Trophoblast cell (in vitro differentiated cells and primary cell): ENCODE measurements at regions not wholly inside any gene's neighbourhood (a gene's known extent, or its start where the extent isn't known, plus 50 kb on each side); places are given as distances from the start of the nearest gene placed in this dataset.
A peak's percentile ranks its signal among the peaks of the same experiment; 100 is the strongest.
"Not testable (repeated sequence)": the region's sequence is repeated elsewhere in the genome, so short reads cannot be mapped to it uniquely, and the experiment has no call there.

Source experiments
- DNase-seq, 2 donors: peaks; one replicate each; pipeline ENCODE4 v3.0.0-alpha.2; 2016
- H2AFZ ChIP-seq: 2 replicates; pipeline ENCODE4 v1.6.1; 2013; ENCODE audit warnings: low read length, moderate library complexity, mild to moderate bottlenecking; ENCODE audit not compliant: insufficient read depth, poor library complexity
- H2AK5ac ChIP-seq: 2 replicates; pipeline ENCODE4 v1.6.1; 2013; ENCODE audit warnings: mild to moderate bottlenecking, low read length
- H2BK120ac ChIP-seq: 2 replicates; pipeline ENCODE4 v1.6.1; 2013; ENCODE audit warnings: low read length, mild to moderate bottlenecking, moderate library complexity; ENCODE audit not compliant: insufficient read depth, poor library complexity
- H2BK12ac ChIP-seq: 2 replicates; pipeline ENCODE4 v1.6.1; 2013; ENCODE audit warnings: mild to moderate bottlenecking, low read length, moderate library complexity
- H2BK5ac ChIP-seq: 2 replicates; pipeline ENCODE4 v1.6.1; 2013; ENCODE audit warnings: low read length, low read depth, moderate library complexity, mild to moderate bottlenecking; ENCODE audit not compliant: poor library complexity
- H3K14ac ChIP-seq: 2 replicates; pipeline ENCODE4 v1.6.1; 2013; ENCODE audit warnings: mild to moderate bottlenecking, low read length
- H3K18ac ChIP-seq: 2 replicates; pipeline ENCODE4 v1.6.1; 2013; ENCODE audit warnings: mild to moderate bottlenecking, low read length
- H3K23ac ChIP-seq: 2 replicates; pipeline ENCODE4 v1.6.1; 2013; ENCODE audit warnings: low read length
- H3K27ac ChIP-seq: 2 replicates; pipeline ENCODE4 v1.5.1; 2013; ENCODE audit warnings: low read depth, mild to moderate bottlenecking, inconsistent platforms, low read length, moderate library complexity
- H3K27me3 ChIP-seq: 2 replicates; pipeline ENCODE4 v1.6.1; 2013; ENCODE audit warnings: inconsistent platforms, mild to moderate bottlenecking, low read length, moderate library complexity; ENCODE audit not compliant: insufficient read depth
- H3K36me3 ChIP-seq, 2 experiments: 1 replicate in 1 of 2; 2 replicates in 1 of 2; pipeline ENCODE4 v1.6.1; 2013; ENCODE audit warnings: low read length in 2 of 2, mild to moderate bottlenecking in 2 of 2, moderate library complexity in 1 of 2; ENCODE audit not compliant: insufficient read depth in 2 of 2, control insufficient read depth in 1 of 2
- H3K4ac ChIP-seq: 2 replicates; pipeline ENCODE4 v1.6.1; 2013; ENCODE audit warnings: low read depth, mild to moderate bottlenecking, low read length, moderate library complexity
- H3K4me1 ChIP-seq, 2 experiments: 1 replicate in 1 of 2; 2 replicates in 1 of 2; pipeline ENCODE4 v1.6.1; 2013; ENCODE audit warnings: low read length in 2 of 2, mild to moderate bottlenecking in 2 of 2, moderate library complexity in 1 of 2; ENCODE audit not compliant: insufficient read depth in 2 of 2, control insufficient read depth in 1 of 2
- H3K4me2 ChIP-seq: 2 replicates; pipeline ENCODE4 v1.6.1; 2013; ENCODE audit warnings: inconsistent platforms, mild to moderate bottlenecking, low read length, moderate library complexity
- H3K4me3 ChIP-seq: 2 replicates; pipeline ENCODE4 v1.5.1; 2013; ENCODE audit warnings: mild to moderate bottlenecking, low read depth, low read length, inconsistent platforms
- H3K79me1 ChIP-seq: one replicate; pipeline ENCODE4 v1.6.1; 2013; ENCODE audit warnings: low read length
- H3K79me2 ChIP-seq: 2 replicates; pipeline ENCODE4 v1.6.1; 2013; ENCODE audit warnings: low read length, mild to moderate bottlenecking; ENCODE audit not compliant: control insufficient read depth, insufficient read depth, poor library complexity
- H3K9ac ChIP-seq: 2 replicates; pipeline ENCODE4 v1.6.1; 2013; ENCODE audit warnings: mild to moderate bottlenecking, low read length
- H3K9me3 ChIP-seq: 2 replicates; pipeline ENCODE4 v1.6.1; 2013; ENCODE audit warnings: low read depth, mild to moderate bottlenecking, control low read depth, inconsistent platforms, low read length; ENCODE audit not compliant: insufficient read depth
- H4K12ac ChIP-seq: 2 replicates; pipeline ENCODE4 v1.6.1; 2013; ENCODE audit warnings: low read depth, mild to moderate bottlenecking, low read length, moderate library complexity
- H4K8ac ChIP-seq: 2 replicates; pipeline ENCODE4 v1.6.1; 2013; ENCODE audit warnings: low read depth, mild to moderate bottlenecking, low read length, moderate library complexity
- H4K91ac ChIP-seq: one replicate; pipeline ENCODE4 v1.6.1; 2013; ENCODE audit warnings: low read depth, mild to moderate bottlenecking, low read length, moderate library complexity
- WGBS: extraction: QIAGEN DNeasy Blood & Tissue Kit; methylation state at CpG from one replicate; pipeline ENCODE4 v1.1.7; 2013; ENCODE audit warnings: missing lambda C conversion rate; ENCODE audit not compliant: insufficient read length, insufficient coverage; ENCODE audit errors: extremely low coverage; 5-methylcytosine and 5-hydroxymethylcytosine counted together

DNA sequence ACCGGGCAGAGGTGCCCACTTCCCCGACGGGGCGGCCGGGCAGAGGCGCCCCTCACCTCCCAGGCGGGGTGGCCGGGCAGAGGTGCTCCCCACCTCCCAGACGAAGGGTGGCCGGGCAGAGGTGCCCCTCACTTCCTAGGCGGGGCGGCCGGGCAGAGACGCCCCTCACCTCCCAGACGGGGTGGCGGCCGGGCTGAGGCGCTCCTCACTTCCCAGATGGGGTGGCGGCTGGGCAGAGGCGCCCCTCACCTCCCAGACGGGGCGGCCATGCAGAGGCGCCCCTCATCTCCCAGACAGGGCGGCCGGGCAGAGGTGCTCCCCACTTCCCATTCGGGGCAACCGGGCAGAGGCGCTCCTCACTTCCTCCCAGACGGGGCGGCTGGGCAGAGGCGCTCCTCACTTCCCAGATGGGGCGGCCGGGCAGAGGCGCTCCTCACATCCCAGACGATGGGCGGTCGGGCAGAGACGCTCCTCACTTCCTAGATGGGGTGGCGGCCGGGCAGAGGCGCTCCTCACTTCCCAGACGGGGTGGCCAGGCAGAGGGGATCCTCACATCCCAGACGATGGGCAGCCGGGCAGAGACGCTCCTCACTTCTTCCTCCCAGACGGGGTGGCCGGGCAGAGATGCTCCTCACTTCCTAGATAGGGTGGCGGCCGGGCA, 142.3 kb upstream of the NTRK2 start:
- H2BK12ac ChIP-seq, H3K9ac ChIP-seq: not testable (repeated sequence)
- no CpG with 5 or more reads among the region's 49 CpGs for WGBS

DNA sequence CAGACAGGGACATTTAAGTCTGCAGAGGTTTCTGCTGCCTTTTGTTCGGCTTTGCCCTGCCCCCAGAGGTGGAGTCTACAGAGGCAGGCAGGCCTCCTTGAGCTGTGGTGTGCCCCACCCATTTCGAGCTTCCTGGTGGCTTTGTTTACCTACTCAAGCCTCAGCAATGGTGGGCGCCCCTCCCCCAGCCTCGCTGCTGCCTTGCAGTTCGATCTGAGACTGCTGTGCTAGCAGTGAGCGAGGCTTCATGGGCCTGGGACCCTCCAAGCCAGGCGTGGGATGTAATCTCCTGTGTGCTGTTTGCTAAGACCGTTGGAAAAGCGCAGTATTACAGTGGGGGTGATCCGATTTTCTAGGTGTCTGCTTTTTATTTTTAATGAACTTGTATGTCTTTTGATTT, 133.6 kb upstream of the NTRK2 start:
- H4K12ac ChIP-seq, H3K27ac ChIP-seq, H3K18ac ChIP-seq, H2BK5ac ChIP-seq, H3K79me2 ChIP-seq, H2BK12ac ChIP-seq, H3K4ac ChIP-seq, H3K9me3 ChIP-seq, DNase-seq, H3K4me3 ChIP-seq, H2BK120ac ChIP-seq, H3K27me3 ChIP-seq, H4K91ac ChIP-seq, H3K36me3 ChIP-seq, H3K23ac ChIP-seq, H3K14ac ChIP-seq, H4K8ac ChIP-seq, H3K79me1 ChIP-seq, H3K4me1 ChIP-seq, H2AFZ ChIP-seq, H3K9ac ChIP-seq, H2AK5ac ChIP-seq, H3K4me2 ChIP-seq: not testable (repeated sequence)
- no CpG with 5 or more reads among the region's 10 CpGs for WGBS

More for the DNA sequence above, 142.3 kb upstream of the NTRK2 start:
- not testable (repeated sequence) for H4K91ac ChIP-seq, H3K23ac ChIP-seq, H2BK120ac ChIP-seq, H3K79me1 ChIP-seq, H3K14ac ChIP-seq, H3K4me3 ChIP-seq, H3K4ac ChIP-seq, H3K79me2 ChIP-seq, H4K8ac ChIP-seq, H2AFZ ChIP-seq, DNase-seq, H3K4me1 ChIP-seq, H4K12ac ChIP-seq, H2AK5ac ChIP-seq, H3K36me3 ChIP-seq, H2BK5ac ChIP-seq, H3K18ac ChIP-seq, H3K4me2 ChIP-seq, H3K27me3 ChIP-seq, H3K27ac ChIP-seq
- H3K9me3 ChIP-seq: peaks cover 10% of the 10 kb centered on the region

DNA sequence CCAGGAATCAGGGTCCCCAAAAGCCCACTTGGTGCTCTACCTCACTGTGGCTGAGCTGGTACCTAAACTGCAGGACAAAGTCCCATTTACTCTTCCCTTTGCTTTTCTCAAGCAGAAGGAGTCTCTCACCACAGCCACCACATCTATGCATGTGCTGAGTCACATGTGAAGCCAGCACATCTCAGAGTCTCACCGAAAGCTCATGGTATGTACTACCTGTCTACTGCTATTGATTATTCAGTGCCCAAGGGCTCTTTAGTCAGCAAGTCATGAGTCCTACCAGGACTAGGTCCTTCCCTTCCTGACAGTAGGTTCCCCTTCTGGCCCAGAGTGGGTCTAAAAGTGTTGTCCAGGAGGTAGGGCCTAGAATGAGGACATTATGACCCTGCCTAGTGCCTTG, 130.7 kb upstream of the NTRK2 start:
- H3K4me2 ChIP-seq: no peak overlapping the region
- no peak overlapping the region for H3K4me3 ChIP-seq
- H3K14ac ChIP-seq: no peak overlapping the region
- no peak overlapping the region for H3K27ac ChIP-seq
- H3K9me3 ChIP-seq: no peaks in the 10 kb centered on the region
- no peak overlapping the region for H3K23ac ChIP-seq
- H2AFZ ChIP-seq: no peak overlapping the region
- no peaks in the 10 kb centered on the region for H3K4me1 ChIP-seq
- no peak overlapping the region for H2BK120ac ChIP-seq
- no peak overlapping the region for H4K12ac ChIP-seq
- H3K4ac ChIP-seq: no peak overlapping the region
- no peak overlapping the region for H2BK5ac ChIP-seq
- no peak for DNase-seq
- H3K18ac ChIP-seq: no peak overlapping the region
- no peaks in the 10 kb centered on the region for H3K79me2 ChIP-seq
- H3K79me1 ChIP-seq: no peaks in the 10 kb centered on the region
- WGBS: no CpG with 5 or more reads among the region's 1 CpG
- no peaks in the 10 kb centered on the region for H3K27me3 ChIP-seq
- no peak overlapping the region for H3K9ac ChIP-seq
- H4K8ac ChIP-seq: no peak overlapping the region
- H3K36me3 ChIP-seq: no peaks in the 10 kb centered on the region
- H2AK5ac ChIP-seq: no peak overlapping the region
- H4K91ac ChIP-seq: no peak overlapping the region
- no peak overlapping the region for H2BK12ac ChIP-seq

DNA sequence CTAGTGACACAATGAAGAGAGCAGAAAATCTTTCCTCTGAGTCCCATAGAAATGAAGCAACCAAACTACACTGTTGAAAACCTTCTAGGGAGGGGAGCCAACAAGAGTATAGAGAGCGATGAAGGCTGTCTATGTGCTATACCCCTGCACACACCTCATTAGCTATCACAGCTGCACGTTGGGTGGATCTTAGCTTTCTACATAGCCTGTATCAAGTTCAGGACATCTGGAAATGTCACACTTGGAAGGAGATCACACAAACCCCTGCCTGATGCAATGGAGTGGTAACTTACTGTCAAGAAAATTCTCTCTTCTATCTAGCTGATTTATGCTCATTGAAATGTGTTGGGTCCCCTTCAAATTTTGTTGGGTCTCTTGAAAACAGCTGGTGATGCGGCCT, 127.0 kb upstream of the NTRK2 start:
- H2BK120ac ChIP-seq: no peak overlapping the region
- no peak overlapping the region for H4K8ac ChIP-seq
- H3K4me2 ChIP-seq: no peak overlapping the region
- no peak overlapping the region for H2AK5ac ChIP-seq
- no peaks in the 10 kb centered on the region for H3K79me1 ChIP-seq
- no peak overlapping the region for H3K18ac ChIP-seq
- no peak overlapping the region for H4K12ac ChIP-seq
- no peaks in the 10 kb centered on the region for H3K27me3 ChIP-seq
- H2AFZ ChIP-seq: no peak overlapping the region
- no peaks in the 10 kb centered on the region for H3K9me3 ChIP-seq
- no peaks in the 10 kb centered on the region for H3K79me2 ChIP-seq
- H3K14ac ChIP-seq: no peak overlapping the region
- no peaks in the 10 kb centered on the region for H3K36me3 ChIP-seq
- WGBS: no CpG with 5 or more reads among the region's 3 CpGs
- no peak overlapping the region for H3K27ac ChIP-seq
- no peak overlapping the region for H2BK12ac ChIP-seq
- no peak overlapping the region for H3K23ac ChIP-seq
- H2BK5ac ChIP-seq: no peak overlapping the region
- no peak overlapping the region for H4K91ac ChIP-seq
- no peak overlapping the region for H3K4me3 ChIP-seq
- no peak overlapping the region for H3K9ac ChIP-seq
- DNase-seq: peak in 1 of 2 donors; percentile 2
- no peaks in the 10 kb centered on the region for H3K4me1 ChIP-seq
- no peak overlapping the region for H3K4ac ChIP-seq
